ENCODE measurements at regions not wholly inside any gene's neighbourhood (a gene's known extent, or its start where the extent isn't known, plus 50 kb on each side); places are given as distances from the start of the nearest gene placed in this dataset.
"Not testable (repeated sequence)": the region's sequence is repeated elsewhere in the genome, so short reads cannot be mapped to it uniquely, and the experiment has no call there.

GRCh38 chr3:177687291-177687690 is 490.0 kb upstream of the TBL1XR1 start:
- DNase-seq, result no peak

GRCh38 chr3:177688152-177688551 is 490.9 kb upstream of the TBL1XR1 start:
- no peak for DNase-seq

- DNase-seq, result no peak
Measured at GRCh38 chr3:177689077-177689476, 491.8 kb upstream of the TBL1XR1 start.

- DNase-seq, result no peak
Measured at GRCh38 chr3:177689869-177690268, 492.6 kb upstream of the TBL1XR1 start.

- no peak for DNase-seq
Measured at GRCh38 chr3:177690306-177690705, 493.0 kb upstream of the TBL1XR1 start.

GRCh38 chr3:177692304-177692975 is 495.2 kb upstream of the TBL1XR1 start:
- no peak for DNase-seq

GRCh38 chr3:177693616-177694264 is 496.5 kb upstream of the TBL1XR1 start:
- DNase-seq, result no peak

- no peak for DNase-seq
Measured at GRCh38 chr3:177694316-177694715, 497.0 kb upstream of the TBL1XR1 start.

- no peak for DNase-seq
Measured at GRCh38 chr3:177694951-177695350, 497.7 kb upstream of the TBL1XR1 start.

- no peak for DNase-seq
Measured at GRCh38 chr3:177700117-177700516, 502.8 kb upstream of the TBL1XR1 start.

- no peak for DNase-seq
Measured at GRCh38 chr3:177703788-177704187, 506.5 kb upstream of the TBL1XR1 start.

- no peak for DNase-seq
Measured at GRCh38 chr3:177705976-177706823, 508.9 kb upstream of the TBL1XR1 start.

- not testable (repeated sequence) for DNase-seq
Measured at GRCh38 chr3:177709470-177709869, 512.2 kb upstream of the TBL1XR1 start.

GRCh38 chr3:177710506-177710905 is 513.2 kb upstream of the TBL1XR1 start:
- DNase-seq, result no peak

- no peak for DNase-seq
Measured at GRCh38 chr3:177711637-177712036, 514.4 kb upstream of the TBL1XR1 start.

- DNase-seq, result no peak
Measured at GRCh38 chr3:177713928-177714900, 516.9 kb upstream of the TBL1XR1 start.

GRCh38 chr3:177714945-177715344 is 517.7 kb upstream of the TBL1XR1 start:
- no peak for DNase-seq

GRCh38 chr3:177715980-177716379 is 518.7 kb upstream of the TBL1XR1 start:
- DNase-seq, result no peak

- DNase-seq, result not testable (repeated sequence)
Measured at GRCh38 chr3:177720927-177721326, 523.6 kb upstream of the TBL1XR1 start.

- no peak for DNase-seq
Measured at GRCh38 chr3:177721864-177722785, 524.8 kb upstream of the TBL1XR1 start.

GRCh38 chr3:177724020-177724638 is 526.8 kb upstream of the TBL1XR1 start:
- DNase-seq, result peak; percentile 30
